G401 (cell line): ENCODE measurements at regions not wholly inside any gene's neighbourhood (a gene's known extent, or its start where the extent isn't known, plus 50 kb on each side); places are given as distances from the start of the nearest gene placed in this dataset.

ENCODE experiments used
- DNase-seq: peaks from one replicate; pipeline ENCODE4 v3.0.0-alpha.2; 2015; ENCODE audit warnings: low spot score
- in situ Hi-C: cut with HindIII; loops from 2 replicates; pipeline ENCODE4 v1.10.0; 2016; ENCODE audit warnings: low sequenced_read_pairs, mixed read lengths

DNA sequence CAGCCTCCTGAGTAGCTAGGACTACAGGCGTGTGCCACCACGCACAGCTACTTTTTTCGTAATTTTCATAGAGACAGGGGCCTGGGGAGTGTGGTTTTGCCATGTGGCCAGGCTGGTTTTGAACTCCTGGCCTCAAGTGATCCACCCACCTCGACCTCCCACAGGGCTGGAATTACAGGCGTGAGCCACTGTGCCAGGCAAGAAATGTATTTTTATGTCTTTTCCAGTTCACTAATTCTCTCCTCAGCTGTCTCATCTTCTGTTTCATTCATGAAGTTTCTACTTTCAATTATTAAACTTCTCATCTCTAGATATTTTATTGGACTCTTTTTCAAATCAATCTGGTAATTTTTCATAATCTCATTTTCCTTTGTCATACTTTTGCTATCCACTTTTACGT, 72.1 kb upstream of the DISP3 start:
- in situ Hi-C loops = no loop called here
- DNase-seq = no peak

DNA sequence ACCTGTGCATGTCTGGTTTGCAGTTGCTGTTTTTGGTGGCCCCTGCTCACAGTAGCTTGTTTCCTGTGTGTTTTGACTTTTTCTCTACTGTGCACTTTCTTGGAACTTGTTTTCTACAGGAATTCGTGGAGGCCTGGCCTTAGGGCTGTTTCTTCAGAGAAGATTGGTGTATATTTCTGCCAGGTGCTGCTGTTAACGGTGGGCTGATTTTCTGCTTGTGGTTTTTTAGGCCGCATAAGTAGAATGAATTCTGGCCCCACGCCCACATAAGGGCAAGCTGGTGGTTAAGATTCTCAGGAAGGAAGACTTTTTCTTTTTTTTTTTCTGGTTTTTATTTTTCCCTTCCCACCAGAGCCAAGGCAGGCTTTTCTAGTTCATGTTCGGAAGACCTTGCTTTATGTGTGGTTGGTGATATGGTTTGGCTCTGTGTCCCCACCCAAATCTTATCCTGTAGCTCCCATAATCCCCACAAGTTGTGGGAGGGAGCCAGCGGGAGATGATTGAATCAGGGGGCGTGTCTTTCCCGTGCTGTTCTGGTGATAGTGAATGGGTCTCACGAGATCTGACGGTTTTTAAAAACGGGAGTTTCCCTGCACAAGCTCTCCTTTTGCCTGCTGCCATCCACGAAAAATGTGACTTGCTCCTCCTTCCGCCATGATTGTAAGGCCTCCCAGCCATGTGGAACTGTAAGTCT, 71.5 kb upstream of the DISP3 start:
- no peak for DNase-seq
- in situ Hi-C loops = no loop called here

DNA sequence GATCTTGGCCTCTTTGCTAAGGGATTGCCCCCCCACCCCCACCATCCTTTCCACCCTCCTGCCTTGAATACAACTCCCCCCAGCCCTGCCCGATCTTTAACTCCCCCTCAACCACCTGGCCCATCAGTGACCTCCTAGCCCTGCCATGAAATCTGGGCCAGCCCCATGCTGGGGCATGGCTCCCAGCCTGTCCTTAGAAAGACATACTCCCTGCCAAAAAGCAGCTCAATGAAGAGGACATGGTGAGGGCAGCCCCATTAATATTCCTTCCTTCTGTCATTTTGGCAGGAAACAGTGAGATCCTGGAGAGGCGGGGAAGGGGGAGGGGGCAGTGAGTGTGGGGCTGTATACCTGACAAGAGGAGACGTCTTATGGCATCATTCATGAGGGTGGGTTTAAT, 66.8 kb upstream of the DISP3 start:
- DNase-seq = peak; percentile 82
- in situ Hi-C loops = no loop called here

DNA sequence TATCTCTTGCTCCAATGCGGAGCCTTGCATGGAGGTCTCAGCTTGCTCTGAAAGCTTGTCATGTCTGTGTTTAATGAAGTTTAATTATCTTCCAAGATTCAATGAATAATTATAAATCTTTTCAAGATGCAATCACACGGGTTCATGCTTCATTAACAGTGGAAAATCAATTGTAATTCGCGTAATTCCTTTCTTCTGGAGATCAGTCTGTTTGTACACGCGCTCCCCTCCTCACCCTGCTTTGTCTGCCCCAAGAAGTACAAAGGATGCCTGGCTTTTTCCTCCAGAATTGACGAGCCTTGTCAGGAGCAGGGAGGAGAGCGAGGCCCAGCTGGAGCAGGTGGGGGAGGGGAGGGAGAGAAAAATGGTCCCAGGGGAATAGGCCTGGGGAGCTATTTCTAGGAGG, 65.0 kb upstream of the DISP3 start:
- no peak for DNase-seq
- in situ Hi-C loops = no loop called here

DNA sequence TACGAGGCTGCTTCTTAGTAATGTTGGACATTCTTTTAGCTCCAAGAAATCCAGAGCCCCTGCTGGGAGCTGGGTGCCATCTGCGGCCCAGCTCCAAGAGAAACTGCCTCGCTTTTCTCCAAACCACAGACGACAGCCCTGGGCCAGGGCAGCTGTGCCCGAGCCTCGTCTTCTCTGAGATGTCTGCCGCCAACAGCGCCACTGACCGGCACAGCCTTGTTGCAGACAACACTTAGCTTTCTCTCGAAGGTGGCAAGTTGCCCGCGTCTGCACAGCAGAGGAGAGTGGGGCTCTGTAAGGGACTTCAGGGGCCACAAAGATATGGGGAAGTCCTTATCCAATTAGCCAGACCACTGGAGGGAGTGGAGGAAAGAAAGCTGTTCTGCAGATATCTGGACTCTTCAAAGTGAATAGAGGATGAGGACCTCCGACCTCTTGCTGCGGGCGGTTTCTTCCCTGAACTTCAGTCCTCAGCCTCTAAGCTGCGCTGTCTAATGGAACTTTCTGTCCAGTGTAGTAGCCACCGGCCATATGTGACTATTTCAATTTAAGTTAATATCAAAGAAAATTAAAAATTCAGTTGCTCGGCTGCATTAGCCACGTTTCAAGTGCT, 63.9 kb upstream of the DISP3 start:
- no peak for DNase-seq
- in situ Hi-C loops = no loop called here

DNA sequence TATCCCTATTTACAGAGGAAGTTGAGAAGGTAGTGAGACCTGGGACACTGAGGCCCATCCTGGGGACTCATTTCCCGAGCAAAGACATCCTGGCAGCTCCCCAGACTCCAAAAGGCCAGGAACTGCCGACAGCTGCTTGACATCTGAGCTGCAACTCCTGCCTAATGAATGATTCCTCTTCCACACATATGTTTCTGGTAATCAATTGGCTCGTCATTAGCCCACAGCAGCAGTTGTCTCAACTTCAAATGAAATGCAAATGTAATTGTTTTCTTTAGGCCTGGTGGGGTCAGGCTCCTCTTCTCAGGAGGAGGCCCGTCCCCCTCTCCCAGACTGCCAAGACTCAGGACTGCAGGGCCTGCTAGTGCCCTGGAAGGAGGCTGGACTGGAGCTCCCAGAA, 61.8 kb upstream of the DISP3 start:
- in situ Hi-C loops = no loop called here
- no peak for DNase-seq

DNA sequence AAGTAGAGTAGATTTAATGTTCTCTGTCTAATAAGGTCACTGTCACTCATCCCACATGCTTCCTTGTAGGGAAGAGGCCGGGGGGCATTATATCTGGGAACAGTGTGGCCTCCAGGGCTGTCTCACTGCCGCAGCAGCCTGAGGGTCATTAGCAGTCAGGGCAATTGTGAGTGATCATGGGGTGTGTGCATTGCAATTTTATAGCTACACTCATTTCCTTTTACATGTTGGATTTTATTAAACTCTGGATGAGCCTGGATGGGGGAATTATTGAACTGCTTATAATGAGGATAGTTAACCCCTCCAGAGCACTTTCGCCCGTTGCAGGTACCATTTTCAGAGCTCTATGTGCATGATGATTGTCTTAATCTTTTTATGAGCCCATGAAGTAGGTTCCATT, 60.9 kb upstream of the DISP3 start:
- in situ Hi-C loops = no loop called here

DNA sequence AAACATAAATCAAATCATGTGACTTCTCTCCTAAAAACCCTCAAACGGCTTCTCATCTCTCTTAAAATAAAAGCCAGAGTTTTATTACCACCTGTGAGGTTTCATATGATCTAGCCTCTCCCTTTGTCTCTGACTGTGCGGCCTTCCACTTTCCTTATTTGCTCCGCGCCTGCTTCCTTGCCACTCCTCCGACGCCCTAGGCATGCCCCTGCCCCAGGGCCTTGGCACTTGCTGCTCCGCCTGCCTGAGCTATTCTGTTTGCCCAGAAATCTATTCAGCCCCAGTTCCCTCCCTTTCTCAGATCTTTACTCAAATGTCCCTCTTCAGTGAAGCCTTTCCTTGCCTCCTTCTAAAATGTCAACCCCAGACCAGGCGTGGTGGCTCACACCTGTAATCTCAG, 57.5 kb upstream of the DISP3 start:
- DNase-seq = no peak
- in situ Hi-C loops = no loop called here

More for the DNA sequence above, 60.9 kb upstream of the DISP3 start:
- no peak for DNase-seq

DNA sequence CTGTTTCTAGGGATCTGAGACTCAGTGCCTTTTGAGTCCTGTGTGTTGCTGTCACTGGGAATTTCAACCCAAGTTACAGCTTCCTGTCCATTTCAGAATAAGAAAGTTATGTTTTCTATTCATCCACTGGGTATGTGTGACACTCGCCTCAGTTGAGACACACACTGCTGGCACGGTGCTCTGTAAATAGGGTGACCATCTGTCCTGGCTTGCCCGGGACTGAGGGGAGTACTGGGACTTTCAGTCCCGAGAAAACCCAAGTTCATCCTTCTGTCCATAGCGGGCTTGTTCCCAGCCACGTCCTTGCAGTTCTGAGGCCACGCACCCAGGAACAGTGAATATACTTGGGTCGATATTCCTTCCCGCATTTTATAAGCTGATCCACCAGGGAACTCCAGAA, 56.3 kb upstream of the DISP3 start:
- in situ Hi-C loops = no loop called here
- peak; percentile 58 for DNase-seq

DNA sequence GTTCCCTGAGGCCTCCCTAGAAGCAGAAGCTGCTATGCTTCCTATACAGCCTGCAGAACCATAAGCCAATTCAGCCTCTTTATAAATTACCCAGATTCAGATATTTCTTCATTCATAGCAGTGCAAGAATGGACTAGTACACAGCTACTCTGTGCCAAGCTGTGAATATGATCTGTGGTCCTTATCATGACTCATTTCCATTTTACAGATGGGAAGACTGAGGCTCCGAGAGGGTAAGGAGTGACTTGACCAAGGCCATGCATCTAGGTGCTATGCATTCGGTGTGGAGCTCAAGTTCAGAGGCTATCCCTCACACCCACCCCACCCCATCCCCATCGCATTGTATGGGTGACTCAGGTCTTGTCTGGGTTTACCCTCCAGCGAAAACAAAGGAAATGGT, 52.3 kb upstream of the DISP3 start:
- in situ Hi-C loops = no loop called here
- DNase-seq = no peak

DNA sequence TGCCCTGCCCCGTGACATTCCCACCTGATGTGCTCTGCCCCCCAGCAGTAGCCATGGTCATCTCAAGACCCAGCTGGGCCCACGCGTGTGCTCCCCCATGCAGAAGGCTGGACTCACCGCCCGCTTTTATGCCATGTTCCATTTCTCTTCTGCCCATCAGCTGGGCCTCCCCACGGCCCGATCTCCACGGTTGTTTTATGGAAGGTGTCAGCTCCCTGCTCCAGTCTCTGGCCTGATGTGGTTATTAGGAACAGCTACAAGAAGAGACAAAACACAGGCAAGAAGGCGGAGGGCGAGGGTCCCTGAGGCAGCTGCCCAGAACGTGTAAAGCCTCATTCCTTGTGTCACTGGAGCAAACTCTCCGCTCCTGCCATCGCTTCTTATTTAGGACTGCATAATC, 50.2 kb upstream of the DISP3 start:
- no peak for DNase-seq
- in situ Hi-C loops = no loop called here
